Loucy (cell line): ENCODE measurements at regions not wholly inside any gene's neighbourhood (a gene's known extent, or its start where the extent isn't known, plus 50 kb on each side); places are given as distances from the start of the nearest gene placed in this dataset.

Source experiments
- H2AFZ ChIP-seq: fragments of 200-600 bp; sonication (generic); 2 replicates; pipeline ENCODE4 v1.6.0; 2016; ENCODE audit warnings: antibody characterized with exemption, mild to moderate bottlenecking, low read length, moderate library complexity
- H3F3A ChIP-seq: fragments of 200-600 bp; 2 replicates; pipeline ENCODE4 v1.6.0; 2016; ENCODE audit warnings: antibody characterized with exemption, low read depth, mild to moderate bottlenecking
- H3K27me3 ChIP-seq: fragments of 200-600 bp; sonication (generic); 2 replicates; pipeline ENCODE4 v1.6.1; 2014; ENCODE audit warnings: low read length, mild to moderate bottlenecking; ENCODE audit not compliant: insufficient read depth, poor library complexity, severe bottlenecking
- H3K36me3 ChIP-seq: fragments of 200-600 bp; sonication (generic); 2 replicates; pipeline ENCODE4 v1.6.1; 2016; ENCODE audit warnings: low read length; ENCODE audit not compliant: insufficient read depth
- H3K4me1 ChIP-seq: fragments of 200-600 bp; sonication (generic); 2 replicates; pipeline ENCODE4 v1.5.1; 2014; ENCODE audit warnings: low read length, mild to moderate bottlenecking; ENCODE audit not compliant: insufficient read depth, poor library complexity, severe bottlenecking
- H3K4me2 ChIP-seq: fragments of 200-600 bp; sonication (generic); 2 replicates; pipeline ENCODE4 v1.6.0; 2014; ENCODE audit warnings: antibody characterized with exemption, low read length, low read depth, mild to moderate bottlenecking; ENCODE audit not compliant: poor library complexity, severe bottlenecking
- H3K4me3 ChIP-seq: fragments of 200-600 bp; sonication (generic); 2 replicates; pipeline ENCODE4 v1.5.1; 2014; ENCODE audit warnings: low read length, mild to moderate bottlenecking, mixed read lengths; ENCODE audit not compliant: poor library complexity, severe bottlenecking
- H3K79me2 ChIP-seq: fragments of 200-600 bp; sonication (generic); 2 replicates; pipeline ENCODE4 v1.6.1; 2014; ENCODE audit warnings: low read length; ENCODE audit not compliant: insufficient read depth
- H3K9ac ChIP-seq: fragments of 200-600 bp; sonication (generic); 2 replicates; pipeline ENCODE4 v1.6.0; 2014; ENCODE audit warnings: mild to moderate bottlenecking, low read depth, low read length, moderate library complexity; ENCODE audit not compliant: poor library complexity, severe bottlenecking
- H3K9me2 ChIP-seq: fragments of 200-600 bp; sonication (generic); replicated peaks from 2 replicates; pipeline ENCODE4 v1.6.1; 2016; ENCODE audit warnings: low read depth, low read length, mixed read lengths
- H3K9me3 ChIP-seq: fragments of 200-600 bp; sonication (generic); 2 replicates; pipeline ENCODE4 v1.6.1; 2014; ENCODE audit warnings: mild to moderate bottlenecking, antibody characterized with exemption, low read length, low read depth; ENCODE audit not compliant: insufficient read depth
- H4K20me1 ChIP-seq: fragments of 200-600 bp; sonication (generic); 2 replicates; pipeline ENCODE4 v1.6.0; 2014; ENCODE audit warnings: antibody characterized with exemption, low read length, mild to moderate bottlenecking; ENCODE audit not compliant: insufficient read depth, poor library complexity, severe bottlenecking
- EZH2phosphoT487 ChIP-seq: fragments of 200-600 bp; IDR thresholded peaks from 2 replicates; pipeline ENCODE4 v1.6.1; 2018; ENCODE audit warnings: antibody characterized with exemption, mild to moderate bottlenecking, moderate library complexity, borderline replicate concordance
- TF ChIP-seq, protein P1 (sequence below): fragments of 200-600 bp; sonication (generic); conservative IDR thresholded peaks from 2 replicates; pipeline ENCODE4 v1.5.1; 2014; ENCODE audit warnings: mild to moderate bottlenecking, antibody characterized with exemption, low read length

DNA sequence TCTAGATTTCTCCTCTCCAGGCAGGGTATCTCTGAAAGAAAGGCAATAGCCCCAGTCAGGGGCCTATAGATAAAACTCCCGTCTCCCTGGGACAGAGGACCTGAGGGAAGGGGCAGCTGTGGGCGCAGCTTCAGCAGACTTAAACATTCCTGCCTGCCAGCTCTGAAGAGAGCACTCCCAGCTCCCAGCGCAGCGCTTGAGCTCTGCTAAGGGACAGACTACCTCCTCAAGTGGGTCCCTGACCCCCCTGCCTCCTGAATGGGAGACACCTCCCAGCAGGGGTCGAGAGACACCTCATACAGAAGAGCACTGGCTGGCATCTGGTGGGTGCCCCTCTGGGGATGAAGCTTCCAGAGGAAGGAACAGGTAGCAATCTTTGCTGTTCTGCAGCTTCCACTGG, 556.9 kb downstream of the EPM2A start:
- no peaks in the 10 kb centered on the region for H3K79me2 ChIP-seq
- H3K4me2 ChIP-seq, result no peak overlapping the region
- no peaks in the 10 kb centered on the region for H3K4me1 ChIP-seq
- H3K27me3 ChIP-seq, result no peaks in the 10 kb centered on the region
- H3K9me3 ChIP-seq, result peaks cover 7% of the 10 kb centered on the region; the same call in 1 of the 2 replicates
- H4K20me1 ChIP-seq, result no peaks in the 10 kb centered on the region
- no peak overlapping the region for H2AFZ ChIP-seq
- H3K4me3 ChIP-seq, result no peak overlapping the region
- H3K9ac ChIP-seq, result no peak overlapping the region
- no peaks in the 10 kb centered on the region for H3K36me3 ChIP-seq
- no peaks in the 10 kb centered on the region for H3K9me2 ChIP-seq
- TF ChIP-seq EZH2phosphoT487, result no peak
- TF ChIP-seq, protein P1, sequence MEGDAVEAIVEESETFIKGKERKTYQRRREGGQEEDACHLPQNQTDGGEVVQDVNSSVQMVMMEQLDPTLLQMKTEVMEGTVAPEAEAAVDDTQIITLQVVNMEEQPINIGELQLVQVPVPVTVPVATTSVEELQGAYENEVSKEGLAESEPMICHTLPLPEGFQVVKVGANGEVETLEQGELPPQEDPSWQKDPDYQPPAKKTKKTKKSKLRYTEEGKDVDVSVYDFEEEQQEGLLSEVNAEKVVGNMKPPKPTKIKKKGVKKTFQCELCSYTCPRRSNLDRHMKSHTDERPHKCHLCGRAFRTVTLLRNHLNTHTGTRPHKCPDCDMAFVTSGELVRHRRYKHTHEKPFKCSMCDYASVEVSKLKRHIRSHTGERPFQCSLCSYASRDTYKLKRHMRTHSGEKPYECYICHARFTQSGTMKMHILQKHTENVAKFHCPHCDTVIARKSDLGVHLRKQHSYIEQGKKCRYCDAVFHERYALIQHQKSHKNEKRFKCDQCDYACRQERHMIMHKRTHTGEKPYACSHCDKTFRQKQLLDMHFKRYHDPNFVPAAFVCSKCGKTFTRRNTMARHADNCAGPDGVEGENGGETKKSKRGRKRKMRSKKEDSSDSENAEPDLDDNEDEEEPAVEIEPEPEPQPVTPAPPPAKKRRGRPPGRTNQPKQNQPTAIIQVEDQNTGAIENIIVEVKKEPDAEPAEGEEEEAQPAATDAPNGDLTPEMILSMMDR, result no peak
- no peaks in the 10 kb centered on the region for H3F3A ChIP-seq

DNA sequence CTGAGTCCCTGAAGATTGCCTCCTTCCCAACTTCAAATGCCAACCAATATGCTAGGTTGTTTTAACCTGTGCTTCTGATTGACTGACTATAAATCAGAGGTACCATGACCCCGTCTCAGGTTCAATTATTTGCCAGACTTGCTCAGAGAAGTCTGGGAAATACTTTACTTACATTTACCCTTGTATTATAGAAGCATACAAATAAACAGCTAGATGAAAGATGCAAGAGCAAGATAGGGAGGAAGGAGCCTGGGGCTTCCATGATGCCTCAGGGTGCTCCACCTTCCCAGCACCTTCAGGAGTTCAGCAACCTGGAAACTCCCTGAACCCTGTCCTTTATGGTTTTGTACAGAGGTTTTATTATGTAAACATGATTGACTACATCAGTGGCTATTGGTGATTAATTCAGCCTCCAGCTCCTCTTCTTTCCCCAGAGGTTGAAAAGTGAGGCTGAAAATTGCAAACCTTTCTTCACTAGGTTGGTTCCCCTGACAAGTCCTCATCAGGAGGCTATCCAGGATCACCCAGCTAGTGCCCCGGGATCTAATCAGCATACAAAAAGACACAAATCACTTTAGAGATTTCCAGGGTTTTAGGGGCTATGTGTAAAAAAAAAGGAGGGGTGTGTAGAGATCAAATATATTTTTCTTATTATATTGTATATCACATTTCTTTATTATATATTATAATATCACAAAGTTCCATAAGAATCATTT, 547.7 kb downstream of the EPM2A start:
- no peaks in the 10 kb centered on the region for H3K4me1 ChIP-seq
- H3K4me2 ChIP-seq, result no peak overlapping the region
- no peaks in the 10 kb centered on the region for H3K9me3 ChIP-seq
- H3F3A ChIP-seq, result no peaks in the 10 kb centered on the region
- H3K9me2 ChIP-seq, result no peaks in the 10 kb centered on the region
- no peak overlapping the region for H3K4me3 ChIP-seq
- H3K36me3 ChIP-seq, result no peaks in the 10 kb centered on the region
- H4K20me1 ChIP-seq, result no peaks in the 10 kb centered on the region
- no peak overlapping the region for H3K9ac ChIP-seq
- no peak overlapping the region for H2AFZ ChIP-seq
- TF ChIP-seq EZH2phosphoT487, result no peak
- TF ChIP-seq, protein P1, result no peak
- no peaks in the 10 kb centered on the region for H3K27me3 ChIP-seq
- no peaks in the 10 kb centered on the region for H3K79me2 ChIP-seq

DNA sequence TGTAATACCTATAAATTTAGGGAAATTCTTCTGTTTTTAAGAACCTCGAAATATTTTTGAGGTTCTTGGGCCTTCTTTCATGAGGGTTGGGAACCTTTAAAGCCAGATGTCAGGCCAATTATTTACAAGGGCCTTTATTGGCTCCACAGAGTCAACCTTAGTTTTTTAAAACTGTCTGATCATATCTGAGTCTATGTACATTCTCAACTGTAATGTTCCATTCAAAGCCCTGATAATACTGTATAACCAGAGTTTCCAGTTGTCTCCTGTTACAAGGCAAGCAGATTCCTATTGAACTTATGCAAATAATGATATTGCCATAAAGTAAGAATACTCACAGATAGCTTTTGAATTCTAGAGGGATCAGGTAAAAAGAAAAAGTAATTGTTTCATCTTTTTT, 545.5 kb downstream of the EPM2A start:
- H3K4me2 ChIP-seq, result no peak overlapping the region
- no peak overlapping the region for H2AFZ ChIP-seq
- no peaks in the 10 kb centered on the region for H3K27me3 ChIP-seq
- no peaks in the 10 kb centered on the region for H3K9me2 ChIP-seq
- no peak overlapping the region for H3K9ac ChIP-seq
- no peaks in the 10 kb centered on the region for H4K20me1 ChIP-seq
- no peaks in the 10 kb centered on the region for H3K9me3 ChIP-seq
- no peaks in the 10 kb centered on the region for H3K36me3 ChIP-seq
- H3F3A ChIP-seq, result no peaks in the 10 kb centered on the region
- TF ChIP-seq, protein P1, result no peak
- no peak for TF ChIP-seq EZH2phosphoT487
- no peaks in the 10 kb centered on the region for H3K4me1 ChIP-seq
- H3K79me2 ChIP-seq, result no peaks in the 10 kb centered on the region
- H3K4me3 ChIP-seq, result no peak overlapping the region
